ENCODE measurements at regions not wholly inside any gene's neighbourhood (a gene's known extent, or its start where the extent isn't known, plus 50 kb on each side); places are given as distances from the start of the nearest gene placed in this dataset.

DNA sequence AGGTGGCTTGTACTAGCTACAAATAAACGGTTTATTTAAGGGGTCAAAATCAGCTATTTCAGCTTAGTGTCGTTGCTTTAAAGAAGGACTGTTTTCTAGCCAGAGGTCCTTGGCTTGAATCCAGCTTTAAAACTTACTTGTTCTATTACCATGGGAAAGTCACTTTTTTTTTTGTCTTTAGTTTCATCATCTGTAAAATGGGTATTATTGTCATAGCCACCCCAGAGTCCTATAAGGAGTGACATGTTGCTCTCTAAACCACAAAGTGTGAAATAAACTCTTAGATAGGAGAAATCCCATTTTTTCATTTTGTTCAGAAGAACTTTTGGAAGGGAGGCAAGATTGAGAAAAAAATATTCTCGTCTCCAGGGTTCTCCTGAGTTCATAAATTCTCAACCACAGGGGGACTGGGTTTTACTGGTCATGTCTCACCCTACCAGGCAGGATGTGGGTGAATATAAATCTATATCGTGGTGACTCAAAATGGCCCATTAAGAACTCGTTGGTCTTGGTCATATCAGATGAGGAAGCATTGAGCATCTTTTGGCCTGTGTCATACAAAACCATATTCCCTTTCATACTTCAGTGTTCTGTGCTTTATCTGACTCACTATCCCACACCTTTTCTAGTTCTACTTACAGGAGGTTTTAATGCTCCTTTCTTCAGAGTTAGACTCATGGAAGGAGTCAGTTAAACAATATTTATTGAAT lies 202.7 kb upstream of the NR3C1 start:
- no peaks in the 10 kb centered on the region for H3K9me3 ChIP-seq
- 67 to 68% methylated on average over 5 of the region's 5 CpGs for WGBS, 2 donors
- H3K4me3 ChIP-seq: no peak overlapping the region
- H3K27me3 ChIP-seq: no peaks in the 10 kb centered on the region
- intact Hi-C loops (cut with DNase I; ENCODE audit: low total_unique reads): no loop called here
- TF ChIP-seq, protein P1, sequence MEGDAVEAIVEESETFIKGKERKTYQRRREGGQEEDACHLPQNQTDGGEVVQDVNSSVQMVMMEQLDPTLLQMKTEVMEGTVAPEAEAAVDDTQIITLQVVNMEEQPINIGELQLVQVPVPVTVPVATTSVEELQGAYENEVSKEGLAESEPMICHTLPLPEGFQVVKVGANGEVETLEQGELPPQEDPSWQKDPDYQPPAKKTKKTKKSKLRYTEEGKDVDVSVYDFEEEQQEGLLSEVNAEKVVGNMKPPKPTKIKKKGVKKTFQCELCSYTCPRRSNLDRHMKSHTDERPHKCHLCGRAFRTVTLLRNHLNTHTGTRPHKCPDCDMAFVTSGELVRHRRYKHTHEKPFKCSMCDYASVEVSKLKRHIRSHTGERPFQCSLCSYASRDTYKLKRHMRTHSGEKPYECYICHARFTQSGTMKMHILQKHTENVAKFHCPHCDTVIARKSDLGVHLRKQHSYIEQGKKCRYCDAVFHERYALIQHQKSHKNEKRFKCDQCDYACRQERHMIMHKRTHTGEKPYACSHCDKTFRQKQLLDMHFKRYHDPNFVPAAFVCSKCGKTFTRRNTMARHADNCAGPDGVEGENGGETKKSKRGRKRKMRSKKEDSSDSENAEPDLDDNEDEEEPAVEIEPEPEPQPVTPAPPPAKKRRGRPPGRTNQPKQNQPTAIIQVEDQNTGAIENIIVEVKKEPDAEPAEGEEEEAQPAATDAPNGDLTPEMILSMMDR (IDR thresholded peaks at IDR 0.05): no peak
- no peak for TF ChIP-seq POLR2A (IDR thresholded peaks at IDR 0.05)
- DNase-seq: no peak
- no peaks in the 10 kb centered on the region for H3K4me1 ChIP-seq
- H3K36me3 ChIP-seq (ENCODE audit: low read depth, missing control alignments): no peaks in the 10 kb centered on the region
- no peak overlapping the region for H3K27ac ChIP-seq

DNA sequence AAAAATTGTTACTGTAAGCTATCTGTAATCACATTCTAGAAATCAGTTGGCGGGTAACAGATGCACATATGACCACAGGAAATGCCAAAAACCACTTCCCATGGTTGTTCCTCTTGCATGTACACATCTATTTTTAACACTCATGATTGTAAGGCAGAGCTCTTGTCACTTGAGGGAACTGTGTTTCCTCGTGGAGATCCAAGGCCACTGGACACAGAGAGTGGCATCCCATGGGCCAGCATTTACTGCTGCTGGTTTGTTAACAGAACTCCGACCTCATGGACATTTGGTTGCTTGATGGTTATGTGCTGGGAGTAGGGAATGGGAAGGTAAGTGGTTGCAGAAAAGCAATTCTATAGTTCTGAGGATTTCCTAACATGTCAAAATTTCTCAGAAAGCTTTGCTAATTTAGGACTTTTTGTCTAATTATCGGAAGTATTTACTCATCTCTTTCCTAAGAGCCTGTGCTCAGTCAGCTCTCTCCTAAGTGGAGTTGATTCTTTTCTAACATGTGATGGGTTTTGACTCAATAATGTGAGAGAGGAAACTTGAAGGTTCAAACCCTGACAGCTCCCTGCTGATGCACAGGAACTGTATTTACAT lies 202.0 kb upstream of the NR3C1 start:
- Histone ChIP-seq H3K27me3 (no peaks in the 10 kb centered on the region), H3K36me3 (ENCODE audit: low read depth, missing control alignments) (no peaks in the 10 kb centered on the region), H3K9me3 (no peaks in the 10 kb centered on the region), H3K4me1 (no peaks in the 10 kb centered on the region), H3K27ac (no peak overlapping the region), H3K4me3 (no peak overlapping the region)
- TF ChIP-seq, protein P1 (IDR thresholded peaks at IDR 0.05): no peak
- TF ChIP-seq POLR2A (IDR thresholded peaks at IDR 0.05): no peak
- WGBS, 2 donors: 64 to 73% methylated on average over 4 of the region's 4 CpGs
- intact Hi-C loops (cut with DNase I; ENCODE audit: low total_unique reads): no loop called here
- DNase-seq: peak; percentile 20

DNA sequence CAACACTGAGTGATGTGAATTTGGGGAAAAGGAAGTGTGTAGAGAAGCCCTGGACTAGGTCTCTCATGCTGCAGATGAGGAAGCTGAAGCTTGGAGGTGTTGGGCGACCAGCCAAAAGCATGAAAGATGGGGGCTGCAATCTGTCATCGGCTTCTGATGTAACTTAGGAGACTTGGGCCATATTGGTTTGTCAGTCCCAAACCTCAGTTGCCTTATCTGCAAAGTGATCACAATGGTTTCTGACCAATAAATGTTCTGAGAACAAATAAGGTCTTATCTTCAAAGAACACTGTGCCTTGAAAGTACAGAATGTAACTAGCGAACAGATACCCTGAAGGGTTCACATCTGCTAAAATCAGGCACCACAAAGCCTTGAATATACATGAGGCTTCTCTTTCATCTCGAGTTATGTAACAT lies 198.4 kb upstream of the NR3C1 start:
- H3K27me3 ChIP-seq: no peaks in the 10 kb centered on the region
- H3K27ac ChIP-seq: no peak overlapping the region
- no peak for DNase-seq
- no peaks in the 10 kb centered on the region for H3K36me3 ChIP-seq (ENCODE audit: low read depth, missing control alignments)
- H3K4me3 ChIP-seq: no peak overlapping the region
- no peaks in the 10 kb centered on the region for H3K4me1 ChIP-seq
- no peaks in the 10 kb centered on the region for H3K9me3 ChIP-seq
- WGBS, 2 donors: 79 to 83% methylated on average over 4 of the region's 4 CpGs
- TF ChIP-seq, protein P1 (IDR thresholded peaks at IDR 0.05): no peak
- TF ChIP-seq POLR2A (IDR thresholded peaks at IDR 0.05): no peak
- intact Hi-C loops (cut with DNase I; ENCODE audit: low total_unique reads): no loop called here

DNA sequence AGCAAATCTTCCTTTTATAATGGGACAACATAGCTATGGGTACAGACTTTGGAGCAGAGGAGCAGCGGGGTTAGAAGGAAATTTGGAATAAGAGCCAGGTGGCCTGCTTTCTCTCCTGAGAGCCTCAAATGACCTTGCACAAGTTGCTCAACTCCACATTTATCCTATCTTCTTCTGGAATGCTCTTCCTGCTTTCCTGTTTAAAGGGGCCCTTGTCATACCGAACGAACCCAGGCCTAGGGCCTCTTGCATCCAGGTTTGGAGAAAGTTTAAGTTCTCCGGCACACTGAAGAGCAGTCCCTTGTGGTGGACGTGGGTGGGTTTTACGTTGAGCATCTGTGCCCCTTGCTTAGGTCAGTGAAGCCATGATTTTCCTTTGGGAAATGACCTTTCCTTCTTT lies 197.9 kb upstream of the NR3C1 start:
- Histone ChIP-seq H3K36me3 (ENCODE audit: low read depth, missing control alignments) (no peaks in the 10 kb centered on the region), H3K9me3 (no peaks in the 10 kb centered on the region), H3K4me1 (no peaks in the 10 kb centered on the region), H3K27me3 (no peaks in the 10 kb centered on the region), H3K4me3 (no peak overlapping the region), H3K27ac (no peak overlapping the region)
- 67 to 73% methylated on average over 6 of the region's 6 CpGs for WGBS, 2 donors
- intact Hi-C loops (cut with DNase I; ENCODE audit: low total_unique reads): no loop called here
- no peak for DNase-seq
- TF ChIP-seq, protein P1 (IDR thresholded peaks at IDR 0.05): no peak
- no peak for TF ChIP-seq POLR2A (IDR thresholded peaks at IDR 0.05)
